ENCODE measurements at regions not wholly inside any gene's neighbourhood (a gene's known extent, or its start where the extent isn't known, plus 50 kb on each side); places are given as distances from the start of the nearest gene placed in this dataset.

GRCh38 chr2:101624706-101625332, 72.7 kb upstream of the MAP4K4 start:
- no peaks in the 10 kb centered on the region for H3K79me2 ChIP-seq
- TF ChIP-seq CTCF (IDR thresholded peaks at IDR 0.05), result no peak
- H3K4me2 ChIP-seq (ENCODE audit: low read length), result no peak overlapping the region
- H2AFZ ChIP-seq, result no peak overlapping the region
- H3K9ac ChIP-seq, result no peak overlapping the region
- no peaks in the 10 kb centered on the region for H3K27me3 ChIP-seq (ENCODE audit: control insufficient read depth, insufficient read depth, low read length)
- no peaks in the 10 kb centered on the region for H3K9me3 ChIP-seq (ENCODE audit: control insufficient read depth, low read length)
- no peak overlapping the region for H3K27ac ChIP-seq
- no peaks in the 10 kb centered on the region for H3K4me1 ChIP-seq
- no peak overlapping the region for H3K4me3 ChIP-seq (ENCODE audit: low read depth, low read length)
- H3K36me3 ChIP-seq (ENCODE audit: control insufficient read depth, insufficient read depth, low read length), result no peaks in the 10 kb centered on the region

- H3K27me3 ChIP-seq (ENCODE audit: control insufficient read depth, insufficient read depth, low read length), result no peaks in the 10 kb centered on the region
- H3K9ac ChIP-seq, result no peak overlapping the region
- no peaks in the 10 kb centered on the region for H3K9me3 ChIP-seq (ENCODE audit: control insufficient read depth, low read length)
- no peak for TF ChIP-seq CTCF (IDR thresholded peaks at IDR 0.05)
- H2AFZ ChIP-seq, result no peak overlapping the region
- no peaks in the 10 kb centered on the region for H3K4me1 ChIP-seq
- no peak overlapping the region for H3K27ac ChIP-seq
- H3K79me2 ChIP-seq, result no peaks in the 10 kb centered on the region
- no peak overlapping the region for H3K4me3 ChIP-seq (ENCODE audit: low read depth, low read length)
- no peak overlapping the region for H3K4me2 ChIP-seq (ENCODE audit: low read length)
- H3K36me3 ChIP-seq (ENCODE audit: control insufficient read depth, insufficient read depth, low read length), result no peaks in the 10 kb centered on the region
Measured at GRCh38 chr2:101623031-101623521, 74.4 kb upstream of the MAP4K4 start.

- Histone ChIP-seq H3K27me3 (ENCODE audit: control insufficient read depth, insufficient read depth, low read length) (no peaks in the 10 kb centered on the region), H3K27ac (no peak overlapping the region), H3K36me3 (ENCODE audit: control insufficient read depth, insufficient read depth, low read length) (no peaks in the 10 kb centered on the region), H3K9me3 (ENCODE audit: control insufficient read depth, low read length) (no peaks in the 10 kb centered on the region), H3K4me3 (ENCODE audit: low read depth, low read length) (no peak overlapping the region), H3K79me2 (no peaks in the 10 kb centered on the region), H3K4me1 (no peaks in the 10 kb centered on the region), H3K9ac (no peak overlapping the region), H2AFZ (no peak overlapping the region), H3K4me2 (ENCODE audit: low read length) (no peak overlapping the region)
- TF ChIP-seq CTCF (IDR thresholded peaks at IDR 0.05), result no peak
Measured at GRCh38 chr2:101622210-101623030, 75.1 kb upstream of the MAP4K4 start.

GRCh38 chr2:101619191-101619591, 78.3 kb upstream of the MAP4K4 start:
- H3K9ac ChIP-seq, result no peak overlapping the region
- TF ChIP-seq CTCF (IDR thresholded peaks at IDR 0.05), result no peak
- H3K27ac ChIP-seq, result no peak overlapping the region
- no peak overlapping the region for H3K4me3 ChIP-seq (ENCODE audit: low read depth, low read length)
- no peak overlapping the region for H3K4me2 ChIP-seq (ENCODE audit: low read length)
- H2AFZ ChIP-seq, result no peak overlapping the region
- H3K9me3 ChIP-seq (ENCODE audit: control insufficient read depth, low read length), result no peaks in the 10 kb centered on the region
- H3K79me2 ChIP-seq, result no peaks in the 10 kb centered on the region
- H3K36me3 ChIP-seq (ENCODE audit: control insufficient read depth, insufficient read depth, low read length), result no peaks in the 10 kb centered on the region
- no peaks in the 10 kb centered on the region for H3K27me3 ChIP-seq (ENCODE audit: control insufficient read depth, insufficient read depth, low read length)
- no peaks in the 10 kb centered on the region for H3K4me1 ChIP-seq
